ENCODE measurements at regions not wholly inside any gene's neighbourhood (a gene's known extent, or its start where the extent isn't known, plus 50 kb on each side); places are given as distances from the start of the nearest gene placed in this dataset.

DNA sequence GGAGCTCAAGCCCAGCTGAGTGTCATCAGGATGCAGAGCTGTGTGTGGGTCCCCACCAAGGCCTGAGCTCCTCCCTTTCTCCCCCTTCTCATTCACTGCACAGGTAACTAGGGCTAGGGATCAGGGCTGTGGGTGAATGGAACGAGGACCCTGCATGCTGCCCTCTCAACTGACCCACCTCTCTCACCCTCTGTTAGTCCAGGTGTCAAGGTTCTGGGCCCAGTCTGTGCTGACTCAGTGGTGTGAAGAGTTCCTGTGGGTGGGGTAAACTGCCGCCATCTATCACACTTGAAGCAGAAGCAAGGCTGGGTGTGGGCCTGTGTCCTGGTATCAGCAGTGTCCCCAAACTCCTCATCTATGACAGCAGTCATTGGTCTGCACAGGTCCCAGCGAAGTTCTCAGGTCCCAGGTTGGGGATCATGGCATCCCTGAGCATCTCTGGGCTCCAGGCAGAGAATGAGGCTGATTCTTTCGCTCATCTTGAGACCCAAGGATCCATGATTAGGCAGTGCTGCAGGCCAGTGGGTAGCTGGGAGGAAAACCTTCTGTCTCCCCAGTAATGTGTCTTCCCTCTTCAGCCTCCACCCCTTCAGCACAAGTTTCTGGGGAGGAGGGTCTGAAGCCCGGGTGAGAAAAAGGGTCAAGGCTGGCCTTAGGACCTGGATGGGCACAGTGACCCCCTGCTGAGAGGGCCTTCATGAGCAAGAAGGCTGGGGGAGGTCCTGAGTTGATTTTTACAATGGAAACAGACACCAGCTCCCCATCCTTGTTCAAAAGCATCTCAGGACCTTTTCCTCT lies 109.8 kb downstream of the ZNF280B start:
- TF ChIP-seq GABPA (IDR thresholded peaks at IDR 0.05 in 1 of 2, conservative IDR thresholded peaks at IDR 0.05 in 1 of 2) (no peak), NR2F2 (IDR thresholded peaks at IDR 0.05) (no peak), YY1 (IDR thresholded peaks at IDR 0.05) (no peak), FOXA1 (IDR thresholded peaks at IDR 0.05) (no peak), RAD21 (IDR thresholded peaks at IDR 0.05) (no peak), SP1 (IDR thresholded peaks at IDR 0.05) (no peak), HNF4A (conservative IDR thresholded peaks at IDR 0.05) (no peak), EGR1 (IDR thresholded peaks at IDR 0.05; ENCODE audit: low read depth in 2 of 2) (no peak), JUND (IDR thresholded peaks at IDR 0.05) (no peak)
- TF ChIP-seq, protein P1, sequence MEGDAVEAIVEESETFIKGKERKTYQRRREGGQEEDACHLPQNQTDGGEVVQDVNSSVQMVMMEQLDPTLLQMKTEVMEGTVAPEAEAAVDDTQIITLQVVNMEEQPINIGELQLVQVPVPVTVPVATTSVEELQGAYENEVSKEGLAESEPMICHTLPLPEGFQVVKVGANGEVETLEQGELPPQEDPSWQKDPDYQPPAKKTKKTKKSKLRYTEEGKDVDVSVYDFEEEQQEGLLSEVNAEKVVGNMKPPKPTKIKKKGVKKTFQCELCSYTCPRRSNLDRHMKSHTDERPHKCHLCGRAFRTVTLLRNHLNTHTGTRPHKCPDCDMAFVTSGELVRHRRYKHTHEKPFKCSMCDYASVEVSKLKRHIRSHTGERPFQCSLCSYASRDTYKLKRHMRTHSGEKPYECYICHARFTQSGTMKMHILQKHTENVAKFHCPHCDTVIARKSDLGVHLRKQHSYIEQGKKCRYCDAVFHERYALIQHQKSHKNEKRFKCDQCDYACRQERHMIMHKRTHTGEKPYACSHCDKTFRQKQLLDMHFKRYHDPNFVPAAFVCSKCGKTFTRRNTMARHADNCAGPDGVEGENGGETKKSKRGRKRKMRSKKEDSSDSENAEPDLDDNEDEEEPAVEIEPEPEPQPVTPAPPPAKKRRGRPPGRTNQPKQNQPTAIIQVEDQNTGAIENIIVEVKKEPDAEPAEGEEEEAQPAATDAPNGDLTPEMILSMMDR (IDR thresholded peaks at IDR 0.05; ENCODE audit: low read depth, low read length, missing input control) = no peak
- TF ChIP-seq, protein P2, sequence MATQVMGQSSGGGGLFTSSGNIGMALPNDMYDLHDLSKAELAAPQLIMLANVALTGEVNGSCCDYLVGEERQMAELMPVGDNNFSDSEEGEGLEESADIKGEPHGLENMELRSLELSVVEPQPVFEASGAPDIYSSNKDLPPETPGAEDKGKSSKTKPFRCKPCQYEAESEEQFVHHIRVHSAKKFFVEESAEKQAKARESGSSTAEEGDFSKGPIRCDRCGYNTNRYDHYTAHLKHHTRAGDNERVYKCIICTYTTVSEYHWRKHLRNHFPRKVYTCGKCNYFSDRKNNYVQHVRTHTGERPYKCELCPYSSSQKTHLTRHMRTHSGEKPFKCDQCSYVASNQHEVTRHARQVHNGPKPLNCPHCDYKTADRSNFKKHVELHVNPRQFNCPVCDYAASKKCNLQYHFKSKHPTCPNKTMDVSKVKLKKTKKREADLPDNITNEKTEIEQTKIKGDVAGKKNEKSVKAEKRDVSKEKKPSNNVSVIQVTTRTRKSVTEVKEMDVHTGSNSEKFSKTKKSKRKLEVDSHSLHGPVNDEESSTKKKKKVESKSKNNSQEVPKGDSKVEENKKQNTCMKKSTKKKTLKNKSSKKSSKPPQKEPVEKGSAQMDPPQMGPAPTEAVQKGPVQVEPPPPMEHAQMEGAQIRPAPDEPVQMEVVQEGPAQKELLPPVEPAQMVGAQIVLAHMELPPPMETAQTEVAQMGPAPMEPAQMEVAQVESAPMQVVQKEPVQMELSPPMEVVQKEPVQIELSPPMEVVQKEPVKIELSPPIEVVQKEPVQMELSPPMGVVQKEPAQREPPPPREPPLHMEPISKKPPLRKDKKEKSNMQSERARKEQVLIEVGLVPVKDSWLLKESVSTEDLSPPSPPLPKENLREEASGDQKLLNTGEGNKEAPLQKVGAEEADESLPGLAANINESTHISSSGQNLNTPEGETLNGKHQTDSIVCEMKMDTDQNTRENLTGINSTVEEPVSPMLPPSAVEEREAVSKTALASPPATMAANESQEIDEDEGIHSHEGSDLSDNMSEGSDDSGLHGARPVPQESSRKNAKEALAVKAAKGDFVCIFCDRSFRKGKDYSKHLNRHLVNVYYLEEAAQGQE (IDR thresholded peaks at IDR 0.05) = no peak
- TF ChIP-seq, protein P3, sequence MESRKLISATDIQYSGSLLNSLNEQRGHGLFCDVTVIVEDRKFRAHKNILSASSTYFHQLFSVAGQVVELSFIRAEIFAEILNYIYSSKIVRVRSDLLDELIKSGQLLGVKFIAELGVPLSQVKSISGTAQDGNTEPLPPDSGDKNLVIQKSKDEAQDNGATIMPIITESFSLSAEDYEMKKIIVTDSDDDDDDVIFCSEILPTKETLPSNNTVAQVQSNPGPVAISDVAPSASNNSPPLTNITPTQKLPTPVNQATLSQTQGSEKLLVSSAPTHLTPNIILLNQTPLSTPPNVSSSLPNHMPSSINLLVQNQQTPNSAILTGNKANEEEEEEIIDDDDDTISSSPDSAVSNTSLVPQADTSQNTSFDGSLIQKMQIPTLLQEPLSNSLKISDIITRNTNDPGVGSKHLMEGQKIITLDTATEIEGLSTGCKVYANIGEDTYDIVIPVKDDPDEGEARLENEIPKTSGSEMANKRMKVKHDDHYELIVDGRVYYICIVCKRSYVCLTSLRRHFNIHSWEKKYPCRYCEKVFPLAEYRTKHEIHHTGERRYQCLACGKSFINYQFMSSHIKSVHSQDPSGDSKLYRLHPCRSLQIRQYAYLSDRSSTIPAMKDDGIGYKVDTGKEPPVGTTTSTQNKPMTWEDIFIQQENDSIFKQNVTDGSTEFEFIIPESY (IDR thresholded peaks at IDR 0.05) = no peak
- TF ChIP-seq, protein P4, sequence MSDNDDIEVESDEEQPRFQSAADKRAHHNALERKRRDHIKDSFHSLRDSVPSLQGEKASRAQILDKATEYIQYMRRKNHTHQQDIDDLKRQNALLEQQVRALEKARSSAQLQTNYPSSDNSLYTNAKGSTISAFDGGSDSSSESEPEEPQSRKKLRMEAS (IDR thresholded peaks at IDR 0.05) = no peak
